Heart left ventricle (tissue), 16 donors: ENCODE measurements at regions not wholly inside any gene's neighbourhood (a gene's known extent, or its start where the extent isn't known, plus 50 kb on each side); places are given as distances from the start of the nearest gene placed in this dataset.

Experiments
- ATAC-seq, 4 donors: fragments of 200-7000 bp; cut with Tn5 transposase; one replicate each; pipeline ENCODE4 v1.9.1; 2020 to 2022; ENCODE audit warnings: moderate library complexity in 4 of 4, mild to moderate bottlenecking in 3 of 4, moderate number of reproducible peaks in 1 of 4
- DNase-seq, 5 donors: peaks; one replicate each; pipeline ENCODE4 v3.0.0-alpha.2; 2020
- H3K27ac ChIP-seq, 12 donors: fragments of 200-600 bp; sonication (generic) in 4 of 12; one replicate each; pipeline versions ENCODE4 v1.5.0 to v1.8.0; 2016 to 2022; ENCODE audit warnings: mild to moderate bottlenecking in 2 of 12
- H3K27me3 ChIP-seq, 9 donors: fragments of 200-600 bp; sonication (generic) in 2 of 9; one replicate each; pipeline versions ENCODE4 v1.5.1 to v1.8.0; 2016 to 2022; ENCODE audit warnings: mild to moderate bottlenecking in 3 of 9
- H3K36me3 ChIP-seq, 9 donors: fragments of 200-600 bp; sonication (generic) in 2 of 9; one replicate each; pipeline versions ENCODE4 v1.5.0 to v1.8.0; 2018 to 2022; ENCODE audit warnings: mild to moderate bottlenecking in 2 of 9
- H3K4me1 ChIP-seq, 12 donors: fragments of 200-600 bp; sonication (generic) in 4 of 12; one replicate each; pipeline versions ENCODE4 v1.5.0 to v1.8.0; 2016 to 2022; ENCODE audit warnings: mild to moderate bottlenecking in 3 of 12
- H3K4me3 ChIP-seq, 12 donors: fragments of 200-600 bp; sonication (generic) in 4 of 12; one replicate each; pipeline versions ENCODE4 v1.5.0 to v1.8.0; 2017 to 2022; ENCODE audit warnings: mild to moderate bottlenecking in 9 of 12, moderate library complexity in 4 of 12
- H3K9me3 ChIP-seq, 12 donors: fragments of 200-600 bp; sonication (generic) in 4 of 12; one replicate each; pipeline versions ENCODE4 v1.5.0 to v1.8.0; 2016 to 2022; ENCODE audit warnings: mild to moderate bottlenecking in 1 of 12
- CTCF ChIP-seq, 12 donors: fragments of 200-600 bp; sonication (generic) in 4 of 12; IDR thresholded peaks; one replicate each; pipeline versions ENCODE4 v1.5.0 to v1.8.0; 2018 to 2022; ENCODE audit warnings: antibody characterized with exemption in 12 of 12, mild to moderate bottlenecking in 5 of 12
- POLR2A ChIP-seq, 2 donors: fragments of 450-650 bp; IDR thresholded peaks; one replicate each; pipeline ENCODE4 v1.6.1; 2017; ENCODE audit warnings: antibody characterized with exemption in 2 of 2, mild to moderate bottlenecking in 2 of 2, moderate library complexity in 2 of 2
- WGBS, 4 donors: extraction: QIAGEN DNeasy Blood & Tissue Kit in 2 of 4; methylation state at CpG; one replicate each; pipeline versions ENCODE4 v1.1.5 to v1.1.7; 2013 to 2018; 5-methylcytosine and 5-hydroxymethylcytosine counted together
- intact Hi-C, 10 donors: fragments of 100-400 bp; cut with DNase I; formaldehyde crosslinking; loops; one replicate each; pipeline versions ENCODE4 v1.11.1 to v1.14.2; 2022
- donor health status: ischemic (EF 13 %, LVEDD 7.1; RV severe dilation, severe dysfunction).
- donor health status: healthy with polysubstance abuse.
- donor health status: DM: no; HTN: yes; CAD: no.
- donor health status: DM: no; HTN: no; CAD: no.
- donor health status: ischemic (EF 25% LVEDD 6.9; RV normal size, moderate dysfunction).
- donor health status: ischemic (EF 25% LVEDD 5.7; RV mildly dilated, moderate dysfunction).
- donor health status: healthy.
- donor health status: DM: yes; HTN: yes; CAD: no.
- donor health status: ischemic (EF 35%, LVEDD 5.7; RV mildly dilated, moderate dysfunction).
- donor health status: nonischemic (EF 11% LVEDD 7.7; RV severe dilation, severe dysfunction).
- donor health status: DM: yes; HTN: yes; CAD: no.
- donor health status: PGD.
- donor health status: ischemic (EF 29% LVEDD 5.4; RV normal size, mild dysfunction).
- donor health status: nonischemic (EF 23%, LVEDD 6.1; RV moderate dilation, normal function).

DNA sequence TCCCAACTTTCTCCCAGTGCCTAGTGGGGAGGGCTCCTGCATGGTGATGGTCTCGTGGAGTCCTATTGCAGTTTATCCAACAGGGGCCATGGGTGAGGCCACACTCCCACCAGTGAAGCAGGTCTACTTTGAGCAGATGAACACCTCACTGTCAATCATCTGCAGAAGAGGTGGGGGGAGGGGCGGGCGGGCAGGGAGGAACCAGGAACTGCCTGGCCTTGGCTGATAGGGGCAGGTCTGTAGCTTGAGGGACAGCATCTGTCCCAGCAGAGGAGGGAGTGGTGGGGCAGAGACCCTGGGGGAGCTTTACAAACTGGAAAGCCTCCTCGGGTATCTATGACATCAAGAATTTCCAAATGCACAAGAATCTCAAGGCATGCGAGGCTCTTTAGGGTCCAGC, 58.7 kb upstream of the ZNF423 start:
- Histone ChIP-seq H3K4me1 (no peaks in the 10 kb centered on the region), H3K9me3 (peaks cover 0 to 7% (median 0%) of the 10 kb centered on the region in 12 donors), H3K36me3 (no peaks in the 10 kb centered on the region), H3K27me3 (peaks cover 0 to 8% (median 0%) of the 10 kb centered on the region in 9 donors), H3K27ac (no peak overlapping the region), H3K4me3 (no peak overlapping the region)
- no peak for TF ChIP-seq POLR2A (IDR thresholded peaks at IDR 0.05)
- no peak for TF ChIP-seq CTCF (IDR thresholded peaks at IDR 0.05)
- DNase-seq (no peak), ATAC-seq (no peak)
- intact Hi-C loops = loop anchor here in 1 of 10 donors (5.0 kb wide), 1 partner anchor 422 kb away; no protein-coding TSS in a partner anchor
- 53 to 60% (median 55%) methylated on average over 4 to 5 of the region's 5 CpGs for WGBS, 4 donors

DNA sequence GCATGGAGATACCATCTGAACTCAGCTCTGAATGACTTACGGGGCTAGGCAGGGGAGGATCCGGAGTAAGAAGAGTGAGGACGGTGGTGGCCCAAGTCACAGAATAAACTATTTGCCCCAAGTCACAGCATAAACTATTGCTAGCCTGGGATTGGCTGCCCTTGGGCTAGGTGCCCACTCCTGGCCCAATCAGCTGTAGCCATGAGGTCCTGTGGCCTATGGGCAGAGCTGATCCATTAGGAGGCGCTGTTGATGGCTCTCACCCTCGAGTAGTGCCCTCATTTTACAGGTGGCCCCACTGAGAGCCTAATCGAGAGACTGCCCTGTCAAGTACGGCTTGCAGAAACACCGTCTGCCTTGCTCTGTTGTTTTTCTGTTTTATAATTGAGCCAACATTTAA, 62.3 kb upstream of the ZNF423 start:
- ATAC-seq (no peak), DNase-seq (no peak)
- H3K36me3 ChIP-seq = no peaks in the 10 kb centered on the region
- intact Hi-C loops = loop anchor here in 1 of 10 donors (5.0 kb wide), 1 partner anchor 426 kb away; no protein-coding TSS in a partner anchor
- no peaks in the 10 kb centered on the region for H3K4me1 ChIP-seq
- H3K9me3 ChIP-seq = no peaks in the 10 kb centered on the region
- H3K27me3 ChIP-seq = peaks cover 0 to 5% (median 0%) of the 10 kb centered on the region in 9 donors
- H3K27ac ChIP-seq = no peak overlapping the region
- TF ChIP-seq CTCF (IDR thresholded peaks at IDR 0.05) = no peak
- no peak for TF ChIP-seq POLR2A (IDR thresholded peaks at IDR 0.05)
- WGBS, 4 donors = 88 to 95% (median 91%) methylated on average over 8 of the region's 8 CpGs
- H3K4me3 ChIP-seq = no peak overlapping the region

DNA sequence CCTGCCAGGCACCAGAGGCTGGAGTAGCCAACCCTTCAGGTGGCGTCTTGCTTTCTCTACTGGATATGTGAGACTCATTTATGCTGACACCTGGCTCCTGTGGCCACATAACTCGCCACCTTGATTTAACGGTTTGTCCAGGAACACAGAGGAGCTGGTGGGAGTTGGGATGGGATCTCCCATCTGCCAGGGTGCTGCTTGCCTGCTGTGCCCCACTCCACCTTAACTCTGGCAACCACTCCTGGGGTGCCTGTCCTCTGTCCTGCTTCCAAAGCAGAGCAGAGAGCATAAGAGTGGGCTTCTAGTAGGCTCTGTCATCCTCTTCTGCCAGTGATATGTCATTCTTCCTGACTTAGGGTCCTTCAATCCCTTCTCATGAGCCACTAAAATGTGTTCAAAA, 63.4 kb upstream of the ZNF423 start:
- Histone ChIP-seq H3K9me3 (no peaks in the 10 kb centered on the region), H3K36me3 (no peaks in the 10 kb centered on the region), H3K4me1 (no peaks in the 10 kb centered on the region), H3K4me3 (no peak overlapping the region), H3K27ac (no peak overlapping the region), H3K27me3 (peaks cover 0 to 5% (median 0%) of the 10 kb centered on the region in 9 donors)
- 94 to 97% (median 97%) methylated on average over 3 of the region's 3 CpGs for WGBS, 4 donors
- no peak for TF ChIP-seq CTCF (IDR thresholded peaks at IDR 0.05)
- no peak for TF ChIP-seq POLR2A (IDR thresholded peaks at IDR 0.05)
- intact Hi-C loops = loop anchor here in 1 of 10 donors (5.0 kb wide), 1 partner anchor 427 kb away; no protein-coding TSS in a partner anchor
- ATAC-seq (no peak), DNase-seq (no peak)

DNA sequence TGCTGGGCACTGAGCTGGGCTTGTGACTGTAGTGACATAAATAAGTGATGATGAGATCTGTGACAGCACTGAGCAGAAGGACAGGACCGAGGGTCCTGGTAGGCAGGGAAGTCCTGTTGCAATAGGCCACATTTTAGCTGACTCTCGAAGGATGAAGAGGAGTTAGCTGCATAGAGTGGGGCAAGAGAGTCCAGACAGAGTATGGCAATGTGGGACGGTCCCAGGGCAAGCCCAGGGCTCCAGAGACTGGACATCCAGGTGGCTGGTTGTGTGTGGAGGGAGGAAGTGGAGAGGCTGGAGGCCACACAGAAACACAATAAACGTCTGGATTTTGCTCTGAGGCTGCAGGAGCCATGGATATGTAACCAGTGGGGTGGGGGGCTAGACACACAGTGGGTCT, 64.5 kb upstream of the ZNF423 start:
- WGBS, 4 donors = 83 to 94% (median 87%) methylated on average over 4 of the region's 4 CpGs

More for the DNA sequence above, 64.5 kb upstream of the ZNF423 start:
- Histone ChIP-seq H3K4me1 (no peaks in the 10 kb centered on the region), H3K27me3 (peaks cover 0 to 5% (median 0%) of the 10 kb centered on the region in 9 donors), H3K27ac (no peak overlapping the region), H3K4me3 (no peak overlapping the region), H3K9me3 (no peaks in the 10 kb centered on the region), H3K36me3 (no peaks in the 10 kb centered on the region)
- TF ChIP-seq CTCF (IDR thresholded peaks at IDR 0.05) (no peak), POLR2A (IDR thresholded peaks at IDR 0.05) (no peak)
- ATAC-seq (no peak), DNase-seq (no peak)
- intact Hi-C loops = loop anchor here (2.0 to 10.0 kb wide), 6 partner anchors 312 to 513 kb away; no protein-coding TSS in a partner anchor
